Sigmoid colon (tissue), 6 donors: ENCODE measurements at regions not wholly inside any gene's neighbourhood (a gene's known extent, or its start where the extent isn't known, plus 50 kb on each side); places are given as distances from the start of the nearest gene placed in this dataset.

ENCODE experiments used
- DNase-seq: peaks from one replicate; pipeline ENCODE4 v3.0.0-alpha.2; 2019
- H3K27ac ChIP-seq, 4 donors: fragments of 200-600 bp; sonication (generic); one replicate each; pipeline ENCODE4 v1.5.1; 2016 to 2019; ENCODE audit warnings: mild to moderate bottlenecking in 1 of 4
- H3K27me3 ChIP-seq, 3 donors: fragments of 200-600 bp; sonication (generic); one replicate each; pipeline ENCODE4 v1.5.1; 2019; ENCODE audit warnings: mild to moderate bottlenecking in 1 of 3
- H3K36me3 ChIP-seq, 4 donors: fragments of 200-600 bp; sonication (generic); one replicate each; pipeline ENCODE4 v1.5.1; 2016 to 2019
- H3K4me1 ChIP-seq, 4 donors: fragments of 200-600 bp; sonication (generic); one replicate each; pipeline ENCODE4 v1.5.1; 2017 to 2019
- H3K4me3 ChIP-seq, 4 donors: fragments of 200-600 bp; sonication (generic); one replicate each; pipeline ENCODE4 v1.5.1; 2017 to 2019; ENCODE audit warnings: mild to moderate bottlenecking in 2 of 4, moderate library complexity in 1 of 4
- H3K9me3 ChIP-seq, 4 donors: fragments of 200-600 bp in 3 of 4; sonication (generic) in 3 of 4; one replicate each; pipeline versions ENCODE4 v1.5.1 to v1.6.1; 2013 to 2019
- EP300 ChIP-seq, 4 donors: sonication (generic); formaldehyde crosslinking; IDR thresholded peaks; one replicate each; pipeline ENCODE4 v1.6.1; 2017; ENCODE audit warnings: antibody characterized with exemption in 4 of 4
- POLR2A ChIP-seq, 2 donors: fragments of 450-650 bp; IDR thresholded peaks; one replicate each; pipeline ENCODE4 v1.6.1; 2016; ENCODE audit warnings: antibody characterized with exemption in 2 of 2, mild to moderate bottlenecking in 2 of 2, moderate library complexity in 2 of 2
- POLR2AphosphoS5 ChIP-seq, 4 donors: sonication (generic); formaldehyde crosslinking; IDR thresholded peaks; one replicate each; pipeline ENCODE4 v1.6.1; 2017; ENCODE audit warnings: antibody characterized with exemption in 4 of 4
- WGBS, 2 donors: extraction: QIAGEN DNeasy Blood & Tissue Kit; methylation state at CpG; one replicate each; pipeline ENCODE4 v1.1.7; 2013; 5-methylcytosine and 5-hydroxymethylcytosine counted together
- intact Hi-C: fragments of 100-400 bp; cut with DNase I; formaldehyde crosslinking; loops from one replicate; pipeline ENCODE4 v1.15.1; 2023
- TF ChIP-seq, protein P1 (sequence below), 4 experiments: fragments of 450-650 bp in 3 of 4; fragments of 200-600 bp in 1 of 4; IDR thresholded peaks; one replicate each; pipeline ENCODE4 v1.5.1; 2016 to 2019; ENCODE audit warnings: antibody characterized with exemption in 4 of 4, mild to moderate bottlenecking in 3 of 4, moderate library complexity in 2 of 4
- donor health status: healthy with polysubstance abuse.
- donor health status: healthy.

GRCh38 chr1:100613817-100614559, 76.0 kb downstream of the GPR88 start:
- no peaks in the 10 kb centered on the region for H3K36me3 ChIP-seq
- H3K4me3 ChIP-seq, result no peak overlapping the region
- intact Hi-C loops, result no loop called here
- no peaks in the 10 kb centered on the region for H3K27me3 ChIP-seq
- TF ChIP-seq EP300 (IDR thresholded peaks at IDR 0.05) (no peak), POLR2A (IDR thresholded peaks at IDR 0.05) (no peak), POLR2AphosphoS5 (IDR thresholded peaks at IDR 0.05) (no peak)
- TF ChIP-seq, protein P1, sequence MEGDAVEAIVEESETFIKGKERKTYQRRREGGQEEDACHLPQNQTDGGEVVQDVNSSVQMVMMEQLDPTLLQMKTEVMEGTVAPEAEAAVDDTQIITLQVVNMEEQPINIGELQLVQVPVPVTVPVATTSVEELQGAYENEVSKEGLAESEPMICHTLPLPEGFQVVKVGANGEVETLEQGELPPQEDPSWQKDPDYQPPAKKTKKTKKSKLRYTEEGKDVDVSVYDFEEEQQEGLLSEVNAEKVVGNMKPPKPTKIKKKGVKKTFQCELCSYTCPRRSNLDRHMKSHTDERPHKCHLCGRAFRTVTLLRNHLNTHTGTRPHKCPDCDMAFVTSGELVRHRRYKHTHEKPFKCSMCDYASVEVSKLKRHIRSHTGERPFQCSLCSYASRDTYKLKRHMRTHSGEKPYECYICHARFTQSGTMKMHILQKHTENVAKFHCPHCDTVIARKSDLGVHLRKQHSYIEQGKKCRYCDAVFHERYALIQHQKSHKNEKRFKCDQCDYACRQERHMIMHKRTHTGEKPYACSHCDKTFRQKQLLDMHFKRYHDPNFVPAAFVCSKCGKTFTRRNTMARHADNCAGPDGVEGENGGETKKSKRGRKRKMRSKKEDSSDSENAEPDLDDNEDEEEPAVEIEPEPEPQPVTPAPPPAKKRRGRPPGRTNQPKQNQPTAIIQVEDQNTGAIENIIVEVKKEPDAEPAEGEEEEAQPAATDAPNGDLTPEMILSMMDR (IDR thresholded peaks at IDR 0.05), result no peak
- no peaks in the 10 kb centered on the region for H3K9me3 ChIP-seq
- H3K4me1 ChIP-seq, result no peaks in the 10 kb centered on the region
- DNase-seq, result no peak
- no peak overlapping the region for H3K27ac ChIP-seq
- 76 to 88% methylated on average over 3 of the region's 3 CpGs for WGBS, 2 donors

GRCh38 chr1:100614570-100614969, 76.6 kb downstream of the GPR88 start:
- H3K27me3 ChIP-seq, result no peaks in the 10 kb centered on the region
- no peak overlapping the region for H3K4me3 ChIP-seq
- no peak overlapping the region for H3K27ac ChIP-seq
- no peaks in the 10 kb centered on the region for H3K36me3 ChIP-seq
- TF ChIP-seq, protein P1 (IDR thresholded peaks at IDR 0.05), result no peak
- TF ChIP-seq POLR2AphosphoS5 (IDR thresholded peaks at IDR 0.05) (no peak), POLR2A (IDR thresholded peaks at IDR 0.05) (no peak), EP300 (IDR thresholded peaks at IDR 0.05) (no peak)
- no peaks in the 10 kb centered on the region for H3K4me1 ChIP-seq
- H3K9me3 ChIP-seq, result no peaks in the 10 kb centered on the region
- intact Hi-C loops, result no loop called here
- WGBS, 2 donors, result 69 to 74% methylated on average over 6 of the region's 6 CpGs
- no peak for DNase-seq

DNA sequence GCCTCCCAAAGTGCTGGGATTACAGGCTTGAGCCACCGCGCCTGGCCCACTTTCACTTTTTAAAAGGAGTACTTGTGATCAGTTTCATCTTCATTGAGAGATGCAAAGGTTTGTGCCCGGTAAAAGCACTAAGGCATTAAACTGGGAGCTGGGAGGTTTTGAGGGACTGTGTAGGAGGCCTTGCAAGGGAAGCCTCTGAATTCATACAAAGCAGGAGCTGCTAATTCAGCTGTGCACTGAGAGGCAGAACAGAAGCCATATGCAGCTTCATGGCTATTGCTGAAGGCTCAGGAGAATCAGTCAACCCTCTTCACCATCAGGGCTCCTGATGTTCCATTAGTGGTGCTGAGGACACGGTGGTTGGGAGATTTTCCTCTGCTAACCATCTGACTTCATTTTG, 77.7 kb downstream of the GPR88 start:
- no peak overlapping the region for H3K27ac ChIP-seq
- no peaks in the 10 kb centered on the region for H3K27me3 ChIP-seq
- DNase-seq, result no peak
- H3K9me3 ChIP-seq, result no peaks in the 10 kb centered on the region
- H3K36me3 ChIP-seq, result no peaks in the 10 kb centered on the region
- intact Hi-C loops, result no loop called here
- no peaks in the 10 kb centered on the region for H3K4me1 ChIP-seq
- TF ChIP-seq EP300 (IDR thresholded peaks at IDR 0.05) (no peak), POLR2AphosphoS5 (IDR thresholded peaks at IDR 0.05) (no peak), POLR2A (IDR thresholded peaks at IDR 0.05) (no peak)
- TF ChIP-seq, protein P1 (IDR thresholded peaks at IDR 0.05), result no peak
- 94% methylated on average over 4 of the region's 4 CpGs for WGBS, 2 donors
- no peak overlapping the region for H3K4me3 ChIP-seq

DNA sequence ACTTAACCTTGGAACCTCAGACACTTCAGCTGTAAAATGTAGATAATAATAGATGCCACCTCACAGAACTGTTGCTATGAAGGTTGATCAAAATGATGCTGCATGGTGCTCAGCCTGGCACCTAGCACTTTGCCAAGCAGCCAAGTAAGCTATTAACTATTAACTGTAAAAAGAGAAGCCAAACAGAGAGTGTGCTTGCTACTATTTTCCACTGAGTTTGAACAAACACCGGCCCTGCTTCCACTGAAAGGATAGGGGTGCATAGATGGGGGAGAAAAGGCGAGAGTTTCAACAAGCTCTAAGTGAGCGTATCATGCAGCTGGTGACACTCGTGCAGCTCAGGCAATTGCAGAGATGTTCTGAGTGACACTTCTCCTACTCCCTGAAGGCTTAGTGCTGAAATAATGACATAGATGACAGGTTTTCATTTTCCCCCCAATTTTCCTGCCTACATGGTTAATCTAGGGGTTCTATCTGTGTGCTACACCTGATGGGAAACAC, 78.2 kb downstream of the GPR88 start:
- DNase-seq, result no peak
- no peaks in the 10 kb centered on the region for H3K9me3 ChIP-seq
- TF ChIP-seq EP300 (IDR thresholded peaks at IDR 0.05), result no peak
- TF ChIP-seq, protein P1 (IDR thresholded peaks at IDR 0.05), result no peak
- TF ChIP-seq POLR2A (IDR thresholded peaks at IDR 0.05), result no peak
- TF ChIP-seq POLR2AphosphoS5 (IDR thresholded peaks at IDR 0.05), result no peak
- no peaks in the 10 kb centered on the region for H3K4me1 ChIP-seq
- intact Hi-C loops, result no loop called here
- H3K27ac ChIP-seq, result no peak overlapping the region
- no peaks in the 10 kb centered on the region for H3K36me3 ChIP-seq
- no peaks in the 10 kb centered on the region for H3K27me3 ChIP-seq
- no peak overlapping the region for H3K4me3 ChIP-seq
- 73 to 85% methylated on average over 4 of the region's 4 CpGs for WGBS, 2 donors
